K562 (cell line): ENCODE measurements at regions not wholly inside any gene's neighbourhood (a gene's known extent, or its start where the extent isn't known, plus 50 kb on each side); places are given as distances from the start of the nearest gene placed in this dataset.
A peak's percentile ranks its signal among the peaks of the same experiment; 100 is the strongest.

Experiments
- ATAC-seq: fragments of 200-7000 bp; cut with Tn5 transposase; 3 replicates; pipeline ENCODE4 v1.9.1; 2020; ENCODE audit warnings: moderate library complexity
- BruUV-seq: library from RNA; stranded (reverse); fragments of 400-500 nt; replicated peaks from 2 replicates; lab custom pipeline; 2021; lab: Mats Ljungman, UMichigan
- CTCF ChIA-PET: fragments of 300-600 bp; formaldehyde crosslinking; extraction: SDS; loops from one replicate; lab custom pipeline; 2021; ENCODE audit warnings: low intra/inter-chr PET ratio; lab: Yijun Ruan, JAX
- POLR2A ChIA-PET: fragments of 300-600, 350-650 bp; sonication (Branson Sonifier 250); formaldehyde crosslinking; extraction: SDS; loops from one replicate; lab custom pipeline; 2021; ENCODE audit warnings: antibody characterized with exemption, inconsistent platforms; lab: Yijun Ruan, JAX
- DNase-seq, 4 experiments: peaks; one replicate each; pipeline versions ENCODE4 v3.0.0 to v3.0.0-alpha.2; 2011 to 2018; ENCODE audit warnings: low spot score in 3 of 4, mixed read lengths in 3 of 4; ENCODE audit errors: extremely low read depth in 1 of 4
- FAIRE-seq: peaks from 2 replicates; lab custom pipeline; 2011; peaks lifted over from hg19 to GRCh38; lab: Jason Lieb, UNC
- H2AFZ ChIP-seq: 2 replicates; pipeline ENCODE4 v1.6.0; 2011; ENCODE audit warnings: low read depth, low read length, control low read depth, inconsistent platforms
- H3K27ac ChIP-seq: fragments of 200-600 bp; 3 replicates; pipeline ENCODE4 v1.8.0; 2011; ENCODE audit warnings: low read depth, mild to moderate bottlenecking, control low read depth, inconsistent platforms, low read length, moderate library complexity, mixed read lengths; ENCODE audit errors: extremely low read depth
- H3K27me3 ChIP-seq, 2 experiments: fragments of 300-600 bp in 1 of 2; 2 replicates in 1 of 2; 3 replicates in 1 of 2; pipeline versions ENCODE4 v1.6.0 to v1.8.0; 2011; ENCODE audit warnings: inconsistent platforms in 2 of 2, low read length in 2 of 2, mild to moderate bottlenecking in 1 of 2, mixed read lengths in 1 of 2, moderate library complexity in 1 of 2; ENCODE audit not compliant: control insufficient read depth in 2 of 2, insufficient read depth in 2 of 2
- H3K36me3 ChIP-seq: fragments of 300-600 bp; 3 replicates; pipeline ENCODE4 v1.8.0; 2011; ENCODE audit warnings: mild to moderate bottlenecking, low read length, inconsistent platforms; ENCODE audit not compliant: control insufficient read depth, insufficient read depth
- H3K4me1 ChIP-seq, 2 experiments: fragments of 200-600 bp in 1 of 2; replicated peaks in 1 of 2; 2 replicates in 1 of 2; 3 replicates in 1 of 2; pipeline versions ENCODE4 v1.5.1 to v1.8.0; 2011; ENCODE audit warnings: inconsistent platforms in 2 of 2, low read length in 2 of 2, mild to moderate bottlenecking in 1 of 2, mixed read lengths in 1 of 2, moderate library complexity in 1 of 2; ENCODE audit not compliant: control insufficient read depth in 2 of 2, insufficient read depth in 2 of 2
- H3K4me2 ChIP-seq: 2 replicates; pipeline ENCODE4 v1.6.1; 2011; ENCODE audit warnings: low read length, control low read depth, inconsistent platforms, mixed read lengths; ENCODE audit not compliant: insufficient read depth
- H3K4me3 ChIP-seq: fragments of 200-600 bp; sonication (generic), shearing (Covaris generic); 2 replicates; pipeline ENCODE4 v1.5.1; 2016; ENCODE audit warnings: control low read depth, inconsistent platforms
- H3K79me2 ChIP-seq: fragments of 200-600 bp; 3 replicates; pipeline ENCODE4 v1.8.0; 2011; ENCODE audit warnings: low read length, inconsistent platforms; ENCODE audit not compliant: control insufficient read depth, insufficient read depth
- H3K9ac ChIP-seq, 2 experiments: 2 replicates each; pipeline versions ENCODE4 v1.6.0 to v1.6.1; 2011; ENCODE audit warnings: low read depth in 2 of 2, low read length in 2 of 2, control low read depth in 1 of 2, inconsistent platforms in 1 of 2, mild to moderate bottlenecking in 1 of 2, mixed read lengths in 1 of 2; ENCODE audit not compliant: insufficient read depth in 1 of 2
- H3K9me1 ChIP-seq: one replicate; pipeline ENCODE4 v1.6.0; 2011; ENCODE audit warnings: inconsistent platforms, mild to moderate bottlenecking, low read length, moderate library complexity; ENCODE audit not compliant: control insufficient read depth, insufficient read depth
- H3K9me3 ChIP-seq: replicated peaks from 2 replicates; pipeline ENCODE4 v1.5.1; 2011; ENCODE audit warnings: low read depth, low read length, inconsistent platforms; ENCODE audit not compliant: control insufficient read depth, insufficient read depth
- H4K20me1 ChIP-seq: replicated peaks from 2 replicates; pipeline ENCODE4 v1.6.1; 2011; ENCODE audit warnings: low read length, inconsistent platforms, mixed read lengths; ENCODE audit not compliant: control insufficient read depth, insufficient read depth
- ARID1B ChIP-seq: fragments of 450-650 bp; IDR thresholded peaks from 2 replicates; pipeline ENCODE4 v1.6.1; 2016; ENCODE audit warnings: antibody characterized with exemption, mild to moderate bottlenecking, inconsistent platforms
- COPS2 ChIP-seq: fragments of 450-650 bp; conservative IDR thresholded peaks from 2 replicates; pipeline ENCODE4 v1.6.1; 2016; ENCODE audit warnings: mild to moderate bottlenecking, moderate library complexity
- ETV6 ChIP-seq, 3 experiments: fragments of 150-350 bp in 1 of 3; sonication (generic) in 1 of 3; formaldehyde crosslinking in 1 of 3; IDR thresholded peaks; 2 replicates each; pipeline versions ENCODE4 v1.6.1 to v1.8.0; 2014 to 2022; ENCODE audit warnings: borderline replicate concordance in 2 of 3, low read depth in 2 of 3, antibody characterized with exemption in 1 of 3, low read length in 1 of 3, mild to moderate bottlenecking in 1 of 3, missing genetic modification reagents in 1 of 3
- FOXJ2 ChIP-seq: fragments of 200-800 bp; sonication (Bioruptor generic); IDR thresholded peaks from 2 replicates; pipeline ENCODE4 v1.6.1; 2016; ENCODE audit warnings: missing genetic modification characterization, missing compliant biosample characterization
- GABPB1 ChIP-seq: sonication (generic); formaldehyde crosslinking; IDR thresholded peaks from 2 replicates; pipeline ENCODE4 v1.8.0; 2022; ENCODE audit warnings: mild to moderate bottlenecking, missing genetic modification reagents
- GATA2 ChIP-seq: sonication (generic); formaldehyde crosslinking; IDR thresholded peaks from 2 replicates; pipeline ENCODE4 v1.4.0; 2020; ENCODE audit warnings: mild to moderate bottlenecking, missing genetic modification reagents
- MTF1 ChIP-seq: fragments of 250-450 bp; sonication (Bioruptor Pico); IDR thresholded peaks from 2 replicates; pipeline ENCODE4 v1.9.0; 2021; ENCODE audit warnings: moderate library complexity, mild to moderate bottlenecking, inconsistent platforms, borderline replicate concordance
- NEUROD1 ChIP-seq: fragments of 150-350 bp; IDR thresholded peaks from 2 replicates; pipeline ENCODE4 v1.6.1; 2014; ENCODE audit warnings: borderline replicate concordance, low read length, low read depth; ENCODE audit not compliant: partially characterized antibody
- PCBP1 ChIP-seq: fragments of 200-400 bp; formaldehyde crosslinking; IDR thresholded peaks from 2 replicates; pipeline ENCODE4 v1.6.1; 2018; ENCODE audit warnings: mild to moderate bottlenecking, low read depth, low read length; ENCODE audit not compliant: poor library complexity, severe bottlenecking
- SMARCA4 ChIP-seq: fragments of 450-650 bp; IDR thresholded peaks from 2 replicates; pipeline ENCODE4 v1.6.1; 2016
- ZBTB17 ChIP-seq: fragments of 450-650 bp; formaldehyde crosslinking; IDR thresholded peaks from 2 replicates; pipeline ENCODE4 v1.4.0; 2020; ENCODE audit warnings: mild to moderate bottlenecking
- ZNF232 ChIP-seq: sonication (generic); formaldehyde crosslinking; IDR thresholded peaks from 2 replicates; pipeline ENCODE4 v1.8.0; 2022; ENCODE audit warnings: mild to moderate bottlenecking, missing genetic modification reagents
- ZNF3 ChIP-seq: fragments of 250-450 bp; sonication (Bioruptor Pico); IDR thresholded peaks from 2 replicates; pipeline ENCODE4 v1.5.0; 2021; ENCODE audit warnings: mild to moderate bottlenecking, moderate library complexity
- WGBS: fragments of 100-300 bp; shearing (Covaris generic); methylation state at CpG from one replicate; pipeline ENCODE4 v1.1.6; 2016; ENCODE audit warnings: low coverage, mixed read lengths; ENCODE audit not compliant: insufficient coverage; ENCODE audit errors: missing lambda C conversion rate; 5-methylcytosine and 5-hydroxymethylcytosine counted together
- in situ Hi-C: fragments of 300-500 bp; cut with MboI; formaldehyde crosslinking; loops from 4 replicates; pipeline ENCODE4 v1.15.0; 2018; ENCODE audit warnings: inconsistent platforms, mixed read lengths
- intact Hi-C: fragments of 100-400 bp; cut with micrococcal nuclease; formaldehyde crosslinking; loops from 2 replicates; pipeline ENCODE4 v1.14.2; 2022
- TF ChIP-seq, protein P1 (sequence below), 2 experiments: fragments of 450-650 bp in 1 of 2; sonication (generic) in 1 of 2; formaldehyde crosslinking; conservative IDR thresholded peaks; 2 replicates each; pipeline versions ENCODE4 v1.4.0 to v1.8.1; 2020 to 2022; ENCODE audit warnings: mild to moderate bottlenecking in 1 of 2, missing genetic modification reagents in 1 of 2

DNA sequence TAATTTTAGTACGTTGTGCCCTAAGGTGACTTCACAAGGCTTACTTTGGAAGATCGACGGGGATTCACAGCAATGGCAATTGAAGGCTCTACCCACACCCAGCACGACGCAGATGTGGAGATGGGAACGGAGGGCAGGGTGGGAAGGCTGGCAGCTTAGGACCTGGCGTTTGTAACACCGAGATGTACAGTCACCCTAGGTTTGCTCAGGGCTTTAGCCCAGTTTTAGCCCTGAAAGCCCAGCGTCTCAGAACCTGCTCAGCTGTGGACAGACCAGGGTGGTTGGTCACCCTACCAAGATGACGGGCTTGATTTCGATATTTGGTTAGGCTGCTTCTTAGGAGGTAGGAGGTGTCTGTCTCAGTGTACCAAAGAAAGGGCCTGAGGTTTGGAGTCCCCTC, 100.5 kb upstream of the MED13L start:
- Histone ChIP-seq H2AFZ (no peak overlapping the region), H3K79me2 (no peaks in the 10 kb centered on the region), H3K9me1 (no peaks in the 10 kb centered on the region), H3K27ac (no peak overlapping the region), H3K27me3 (no peaks in the 10 kb centered on the region), H3K36me3 (no peaks in the 10 kb centered on the region; the same call in 2 of the 3 replicates), H3K4me2 (no peak overlapping the region), H3K4me1 (peaks cover 22 to 33% of the 10 kb centered on the region in 2 experiments; a peak in 4 of 5 replicates), H3K9ac (0 out of 4 replicates have a peak overlapping the region, but pooled peaks of 1 of the 2 experiments have one; percentile 20), H4K20me1 (no peaks in the 10 kb centered on the region), H3K9me3 (no peaks in the 10 kb centered on the region; the same call in 1 of the 2 replicates), H3K4me3 (no peak overlapping the region)
- in situ Hi-C loops: no loop called here
- no TSS peak for BruUV-seq
- no peak for FAIRE-seq
- intact Hi-C loops: no loop called here
- POLR2A ChIA-PET: interaction anchor here (0.9 to 1.7 kb wide), 2 partner anchors 19 to 31 kb away, joined by 3 read pairs; no protein-coding TSS in a partner anchor
- no peak for DNase-seq
- ATAC-seq: no peak
- CTCF ChIA-PET: no interaction called here
- 83% methylated on average over 11 of the region's 11 CpGs for WGBS
- TF ChIP-seq GATA2: no peak
- no peak for TF ChIP-seq ZNF3
- no peak for TF ChIP-seq GABPB1 (CRISPR knock-in tag)
- TF ChIP-seq FOXJ2 (tag): no peak
- TF ChIP-seq ZBTB17: no peak
- no peak for TF ChIP-seq PCBP1
- no peak for TF ChIP-seq COPS2
- no peak for TF ChIP-seq ARID1B
- no peak for TF ChIP-seq MTF1 (CRISPR knock-in tag)
- TF ChIP-seq ETV6 (IDR thresholded peaks at IDR 0.05; ENCODE audit: borderline replicate concordance in 1 of 2, low read depth in 2 of 2, low read length in 1 of 2): no peak
- no peak for TF ChIP-seq ETV6 (CRISPR knock-in tag; IDR thresholded peaks at IDR 0.05; ENCODE audit: borderline replicate concordance)
- TF ChIP-seq SMARCA4: no peak
- no peak for TF ChIP-seq NEUROD1
- TF ChIP-seq, protein P1, sequence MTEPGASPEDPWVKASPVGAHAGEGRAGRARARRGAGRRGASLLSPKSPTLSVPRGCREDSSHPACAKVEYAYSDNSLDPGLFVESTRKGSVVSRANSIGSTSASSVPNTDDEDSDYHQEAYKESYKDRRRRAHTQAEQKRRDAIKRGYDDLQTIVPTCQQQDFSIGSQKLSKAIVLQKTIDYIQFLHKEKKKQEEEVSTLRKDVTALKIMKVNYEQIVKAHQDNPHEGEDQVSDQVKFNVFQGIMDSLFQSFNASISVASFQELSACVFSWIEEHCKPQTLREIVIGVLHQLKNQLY (CRISPR knock-in tag; conservative IDR thresholded peaks at IDR 0.05): no peak
- TF ChIP-seq ZNF232 (CRISPR knock-in tag): no peak
